GM10248 (cell line): ENCODE measurements at regions not wholly inside any gene's neighbourhood (a gene's known extent, or its start where the extent isn't known, plus 50 kb on each side); places are given as distances from the start of the nearest gene placed in this dataset.

Source experiments
- CTCF ChIA-PET: fragments of 300-600 bp; sonication (Branson Sonifier 250); formaldehyde crosslinking; extraction: SDS; loops from one replicate; lab custom pipeline; 2021; ENCODE audit warnings: antibody characterized with exemption; lab: Yijun Ruan, JAX
- POLR2A ChIA-PET: fragments of 350-650 bp; sonication (Branson Sonifier 250); formaldehyde crosslinking; extraction: SDS; loops from one replicate; lab custom pipeline; 2020; ENCODE audit warnings: antibody characterized with exemption; lab: Yijun Ruan, JAX
- DNase-seq: peaks from one replicate; pipeline ENCODE4 v3.0.0; 2012; ENCODE audit errors: extremely low spot score
- CTCF ChIP-seq: IDR thresholded peaks from 2 replicates; pipeline ENCODE4 v1.5.1; 2012; ENCODE audit warnings: mild to moderate bottlenecking, low read depth; ENCODE audit errors: extremely low read depth, missing control alignments, control extremely low read depth

- TF ChIP-seq CTCF = no peak
- ChIA-PET POLR2A (no interaction called here), CTCF (interaction anchor here (0.9 to 2.3 kb wide), 3 partner anchors 18 to 71 kb away, joined by 3 to 5 read pairs (median 3); no protein-coding TSS in a partner anchor)
- no peak for DNase-seq
Observed at GRCh38 chr13:73387318-73387717, 328.5 kb downstream of the KLF5 start.

- CTCF ChIA-PET = no interaction called here
- no peak for DNase-seq
- POLR2A ChIA-PET = no interaction called here
- TF ChIP-seq CTCF = no peak
Observed at GRCh38 chr13:73385848-73386247, 327.0 kb downstream of the KLF5 start.

- no peak for DNase-seq
- ChIA-PET POLR2A (no interaction called here), CTCF (interaction anchor here (0.7 to 2.3 kb wide), 2 partner anchors 11 to 108 kb away, joined by 3 to 9 read pairs; no protein-coding TSS in a partner anchor)
- TF ChIP-seq CTCF = no peak
Observed at GRCh38 chr13:73372666-73373627, 314.1 kb downstream of the KLF5 start.

- no peak for DNase-seq
- ChIA-PET POLR2A (interaction anchor here (0.7 kb wide), 1 partner anchor 307 kb away, joined by 6 read pairs; no protein-coding TSS in a partner anchor), CTCF (interaction anchor here (1.0 to 2.3 kb wide), 3 partner anchors 11 to 44 kb away, joined by 3 to 10 read pairs (median 5); no protein-coding TSS in a partner anchor)
- TF ChIP-seq CTCF = no peak
Observed at GRCh38 chr13:73370066-73370465, 311.3 kb downstream of the KLF5 start.

- ChIA-PET CTCF (interaction anchor here (1.1 to 2.3 kb wide), 4 partner anchors 11 to 251 kb away, joined by 3 to 10 read pairs (median 6); no protein-coding TSS in a partner anchor), POLR2A (no interaction called here)
- no peak for TF ChIP-seq CTCF
- DNase-seq = no peak
Observed at GRCh38 chr13:73369095-73369494, 310.3 kb downstream of the KLF5 start.

GRCh38 chr13:73368608-73369007 lies 309.8 kb downstream of the KLF5 start:
- CTCF ChIA-PET = interaction anchor here (0.9 to 2.3 kb wide), 5 partner anchors 10 to 251 kb away, joined by 3 to 10 read pairs (median 5); no protein-coding TSS in a partner anchor
- no peak for DNase-seq
- POLR2A ChIA-PET = no interaction called here
- TF ChIP-seq CTCF = no peak
